HG03354 (cell line): ENCODE measurements at regions not wholly inside any gene's neighbourhood (a gene's known extent, or its start where the extent isn't known, plus 50 kb on each side); places are given as distances from the start of the nearest gene placed in this dataset.

Source experiments
- ATAC-seq: cut with Tn5 transposase; IDR thresholded peaks from one replicate; pipeline ENCODE4 v1.9.1; 2021; ENCODE audit warnings: mild to moderate bottlenecking; ENCODE audit not compliant: unreplicated experiment, poor library complexity, severe bottlenecking

DNA sequence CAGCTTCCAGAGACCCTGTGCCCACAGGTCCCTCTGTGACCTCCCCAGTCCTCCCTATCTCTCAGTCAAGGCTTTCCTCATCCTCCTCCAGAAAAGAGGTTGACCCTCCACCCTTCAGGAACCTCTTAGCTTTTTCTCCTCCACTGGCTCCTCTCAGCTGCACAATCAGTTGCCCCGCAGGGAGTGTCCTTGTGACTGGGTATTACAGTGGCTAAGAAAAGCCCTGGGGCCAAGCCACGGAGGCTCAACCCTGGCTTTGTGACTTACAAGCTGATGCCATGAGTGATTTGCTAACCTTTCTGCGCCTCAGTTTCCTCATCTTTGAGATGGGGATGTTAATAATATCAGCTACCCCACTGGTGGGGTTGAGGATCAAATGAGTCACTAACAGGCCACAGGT lies 66.4 kb upstream of the ZMIZ1 start:
- ATAC-seq: no peak

DNA sequence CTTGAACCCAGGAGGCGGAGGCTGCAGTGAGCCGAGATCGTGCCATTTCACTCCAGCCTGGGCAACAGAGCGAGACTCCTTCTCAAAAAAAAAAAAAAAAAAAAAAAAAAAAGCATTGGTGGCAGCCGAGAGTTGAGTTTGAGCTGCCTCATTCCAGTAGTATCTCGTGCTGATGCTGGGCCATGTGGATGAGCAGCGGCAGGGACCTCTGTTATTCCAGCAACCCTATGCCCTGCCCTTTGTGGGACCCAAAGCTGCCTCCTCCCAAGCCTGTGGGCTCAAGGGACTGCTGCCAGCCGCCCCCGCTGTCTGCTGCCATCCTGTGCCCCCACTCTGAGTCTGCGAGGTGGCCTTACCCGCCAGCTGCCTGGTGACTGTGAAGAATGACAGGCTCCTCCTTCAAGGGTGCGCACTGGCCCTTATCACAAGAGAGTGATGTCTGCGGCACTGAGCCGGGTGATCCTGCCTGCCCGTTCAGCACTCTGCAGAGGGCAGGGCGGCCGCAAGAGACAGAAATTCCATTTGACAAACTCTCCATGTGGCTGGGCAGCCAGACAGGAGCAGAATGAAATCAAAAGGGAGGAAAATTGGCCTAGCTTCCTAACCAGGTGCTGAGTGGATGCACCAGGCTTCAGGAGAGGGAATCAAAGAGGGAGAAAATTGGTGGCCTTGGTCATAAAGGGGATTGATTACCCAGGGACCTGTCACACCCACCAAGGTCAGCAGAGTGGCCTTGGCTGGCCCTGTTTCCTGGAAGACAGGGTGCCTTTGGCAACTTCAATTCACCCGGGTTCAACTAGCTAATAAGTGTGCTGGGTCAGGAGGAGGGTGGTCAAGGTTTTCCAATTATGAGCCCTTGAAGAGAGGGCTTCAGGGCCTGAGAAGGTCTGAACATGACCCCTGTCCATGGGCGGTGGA lies 65.3 kb upstream of the ZMIZ1 start:
- no peak for ATAC-seq

DNA sequence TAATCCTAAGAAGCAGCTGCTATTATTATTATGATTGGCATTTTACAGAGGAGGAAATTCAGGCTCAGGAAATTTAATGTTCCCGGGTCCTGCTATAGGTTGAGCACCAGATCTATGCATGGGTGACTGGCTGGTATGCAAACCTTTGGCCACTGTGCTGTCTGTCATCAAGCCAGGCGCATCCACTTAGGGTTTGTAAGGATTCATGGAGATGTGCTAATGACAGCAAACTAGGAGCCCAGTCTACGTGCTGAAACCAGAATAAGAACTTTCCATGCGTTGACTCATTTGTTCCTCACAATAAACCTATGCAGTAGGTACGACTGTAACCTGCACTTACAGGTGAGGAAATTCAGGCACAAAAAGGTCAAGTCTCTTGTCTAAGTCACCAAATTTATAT lies 64.5 kb upstream of the ZMIZ1 start:
- ATAC-seq: no peak

DNA sequence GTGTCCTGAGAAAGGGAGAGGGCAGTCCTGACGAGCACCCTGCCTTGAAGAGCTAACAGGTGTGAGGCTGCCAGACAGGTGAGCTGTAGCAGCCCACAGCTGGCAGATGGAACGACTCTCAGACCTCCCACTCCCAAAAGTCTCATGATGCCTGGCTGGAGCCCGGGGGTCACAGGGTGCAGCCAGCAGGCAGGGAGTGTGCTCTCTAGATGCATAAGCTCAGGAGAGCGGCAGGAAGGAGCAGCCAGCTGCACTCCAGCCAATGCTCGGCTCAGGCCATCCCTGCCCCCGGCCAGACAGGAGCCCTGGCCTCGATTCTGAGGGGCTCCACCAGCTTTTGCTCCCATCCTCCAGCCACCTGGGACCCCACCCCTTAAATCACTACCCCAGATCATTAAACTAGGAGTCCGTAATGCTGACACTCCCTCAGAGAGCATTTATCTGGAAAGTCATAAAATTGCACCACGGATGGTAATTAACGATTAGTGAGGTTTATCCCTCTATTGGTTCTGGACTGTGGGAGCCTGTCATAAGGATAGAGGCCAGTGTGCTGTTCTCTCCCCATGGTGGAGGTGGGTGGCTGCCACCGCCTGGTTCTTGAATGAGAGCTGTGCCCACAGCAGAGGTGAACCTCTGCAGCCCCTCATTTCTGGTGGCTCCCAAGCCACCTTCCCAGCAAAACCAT lies 63.5 kb upstream of the ZMIZ1 start:
- ATAC-seq: no peak

DNA sequence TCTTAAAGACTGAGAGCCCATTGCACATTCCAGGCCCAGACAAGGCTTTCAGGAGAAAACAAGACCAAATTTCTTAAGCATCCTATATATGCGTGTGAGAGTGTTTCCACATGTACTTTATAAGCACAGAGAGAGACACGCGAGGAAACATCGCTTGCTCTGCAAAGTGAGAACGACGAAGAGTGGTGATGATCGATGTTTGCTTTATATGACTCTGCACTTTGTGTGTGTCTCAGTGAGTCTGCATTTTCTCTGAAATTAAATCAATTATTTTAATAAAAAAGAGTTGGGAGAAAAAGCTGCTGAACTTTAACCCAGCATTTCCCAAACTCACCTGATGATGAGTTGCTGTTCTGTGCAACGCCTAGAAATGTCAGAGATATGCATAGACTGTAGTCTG lies 61.7 kb upstream of the ZMIZ1 start:
- no peak for ATAC-seq

DNA sequence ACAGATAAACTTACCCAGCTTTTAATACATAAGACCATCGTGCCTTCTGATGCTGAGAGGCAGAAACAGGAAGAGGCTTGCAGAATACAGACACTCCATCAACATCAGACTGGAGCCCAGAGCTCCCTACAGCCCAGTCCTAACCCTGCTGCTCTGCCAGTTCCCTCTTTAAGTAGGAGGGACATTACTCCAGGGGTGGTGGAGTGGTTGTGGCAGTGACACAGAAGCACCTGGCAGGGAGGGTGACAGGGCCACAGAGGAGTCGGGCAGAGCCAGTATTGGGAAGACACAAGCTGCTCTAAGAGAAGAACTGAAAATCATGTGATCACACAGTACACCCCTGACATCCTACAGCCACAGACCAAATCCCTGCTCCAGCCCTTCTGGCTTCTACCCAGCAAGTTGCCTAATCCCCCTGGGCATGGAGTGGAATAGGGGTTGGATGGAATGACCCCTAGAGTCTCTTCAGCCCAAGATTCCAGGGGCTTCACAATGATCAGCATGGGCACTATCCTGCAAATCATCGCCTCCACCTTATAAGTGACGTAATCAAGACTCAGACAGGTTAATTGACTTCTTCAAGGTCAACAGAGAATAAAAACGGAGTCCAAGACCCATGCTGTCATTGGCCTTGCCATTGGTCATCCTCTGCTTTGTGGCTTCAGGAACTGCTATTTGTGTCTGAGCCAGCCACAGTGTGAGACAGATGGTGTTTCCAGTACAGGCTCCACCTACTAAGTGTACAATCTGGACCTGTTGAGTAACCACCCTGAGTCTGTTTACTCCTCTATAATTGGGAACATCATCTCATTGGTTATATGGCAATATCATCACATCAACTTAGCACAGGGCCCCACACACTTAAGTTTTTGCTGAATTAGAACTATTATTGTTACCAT lies 61.1 kb upstream of the ZMIZ1 start:
- ATAC-seq: no peak

DNA sequence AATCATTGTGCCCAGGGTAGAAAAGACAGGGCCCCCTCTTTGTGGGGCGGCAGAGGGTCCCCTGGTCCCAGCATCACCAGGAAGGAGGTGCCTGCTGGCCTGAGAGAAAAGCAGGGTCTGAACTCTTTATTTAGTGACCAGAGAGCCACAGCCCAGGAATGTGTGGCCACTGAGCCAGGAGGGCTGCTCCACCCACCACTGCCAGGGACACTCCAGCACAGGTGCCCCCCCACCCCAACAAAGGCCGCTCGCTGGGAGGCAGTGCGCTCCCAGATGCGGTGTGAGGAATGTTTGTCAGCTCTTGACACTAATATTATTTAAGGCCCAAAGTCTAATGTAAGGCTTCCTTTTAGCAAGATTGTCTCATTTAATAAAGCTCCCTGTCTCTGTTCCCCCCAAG lies 59.6 kb upstream of the ZMIZ1 start:
- no peak for ATAC-seq

DNA sequence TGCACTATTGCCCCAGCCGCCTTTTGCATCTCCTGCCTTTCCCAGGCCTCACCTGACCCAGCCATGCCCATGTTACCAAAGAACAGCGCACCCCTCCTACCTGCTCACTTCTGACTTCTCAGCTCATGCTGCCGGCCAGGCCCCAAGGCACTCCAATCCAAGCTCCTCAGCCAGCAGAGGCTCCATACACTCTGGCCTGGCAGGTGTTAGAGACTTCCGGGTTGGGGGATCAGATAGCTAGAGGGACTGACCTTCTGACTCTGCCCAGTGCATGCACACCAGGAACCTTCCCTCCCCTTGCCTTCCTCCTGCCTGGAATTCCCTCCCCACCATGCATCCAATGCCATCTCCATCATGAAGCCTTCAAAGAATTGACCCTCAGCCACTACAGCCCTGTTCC lies 56.2 kb upstream of the ZMIZ1 start:
- no peak for ATAC-seq

DNA sequence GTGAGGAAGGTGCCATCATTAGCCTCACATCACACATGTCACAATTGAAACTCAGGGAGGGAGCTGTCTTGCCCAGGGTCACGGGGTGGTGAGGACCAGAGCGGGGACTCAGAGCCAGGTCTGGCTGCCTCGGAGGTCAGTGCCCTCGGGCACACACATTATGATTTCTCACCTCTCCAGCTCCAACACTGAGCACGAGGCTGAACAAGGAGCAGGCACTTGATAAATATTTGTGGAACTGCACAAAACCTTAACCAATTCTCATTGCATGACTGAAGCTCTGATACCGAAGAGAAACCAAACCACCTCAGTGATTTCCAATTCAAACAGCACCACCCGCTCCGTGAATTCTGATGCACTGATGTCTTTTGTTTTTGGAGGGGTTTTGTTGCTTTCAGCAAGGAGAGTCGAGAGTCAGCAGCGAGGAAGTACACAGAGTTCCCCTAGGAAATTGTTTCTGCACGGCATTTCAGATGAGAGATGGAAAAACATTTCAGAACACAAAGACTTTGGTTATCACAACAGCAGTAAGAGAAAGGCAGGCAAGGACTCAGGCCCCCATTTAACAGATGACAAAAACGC lies 55.3 kb upstream of the ZMIZ1 start:
- no peak for ATAC-seq

DNA sequence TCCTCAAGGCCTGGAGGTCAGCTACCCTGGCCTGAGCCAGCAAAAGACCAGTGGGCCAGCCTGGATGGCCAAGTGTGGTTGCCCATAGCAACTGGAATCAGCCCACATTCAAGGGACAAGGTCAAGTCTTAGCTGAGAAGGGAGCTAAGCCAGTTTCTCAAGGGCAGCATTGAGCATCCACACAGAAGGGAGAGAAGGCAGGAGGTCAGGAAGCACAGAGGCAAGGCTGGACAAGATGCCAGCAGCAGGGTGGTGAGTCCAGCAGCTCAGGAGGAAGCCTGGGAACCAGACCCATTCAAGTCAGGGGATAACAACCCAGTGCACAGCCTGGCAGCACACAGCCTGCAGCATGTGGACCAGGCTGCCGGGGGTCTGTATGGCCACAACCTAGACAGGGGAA lies 54.0 kb upstream of the ZMIZ1 start:
- ATAC-seq: no peak

DNA sequence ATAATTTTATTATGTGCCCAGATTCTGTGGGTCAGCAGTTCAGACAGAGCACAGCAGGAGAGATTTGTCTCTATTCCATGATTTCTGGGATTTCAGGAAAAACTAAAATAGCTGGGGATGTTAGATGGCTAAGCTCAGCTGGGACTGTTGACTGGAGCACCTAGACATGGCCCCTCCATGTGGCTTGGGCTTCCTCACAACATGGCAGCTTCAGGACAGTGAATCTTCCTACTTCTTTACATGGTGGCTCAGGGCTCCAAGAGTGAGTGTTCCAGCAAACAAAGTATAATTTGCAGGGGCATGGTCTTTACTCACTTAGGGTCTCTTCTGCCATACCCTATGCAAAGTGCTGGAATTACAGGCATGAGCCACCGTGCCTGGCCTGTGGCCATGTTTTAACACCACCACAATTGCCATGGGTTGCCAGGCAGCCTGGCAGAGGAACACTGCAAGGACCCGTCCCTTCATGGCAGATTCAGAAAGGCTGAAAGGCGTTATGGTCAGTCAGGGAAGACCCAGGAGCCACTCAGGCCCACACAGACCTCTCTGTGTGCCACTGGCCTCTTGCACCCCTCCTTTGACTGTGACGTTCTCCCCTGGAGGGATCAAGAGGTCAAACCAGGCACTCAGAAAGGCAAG lies 50.8 kb upstream of the ZMIZ1 start:
- no peak for ATAC-seq

DNA sequence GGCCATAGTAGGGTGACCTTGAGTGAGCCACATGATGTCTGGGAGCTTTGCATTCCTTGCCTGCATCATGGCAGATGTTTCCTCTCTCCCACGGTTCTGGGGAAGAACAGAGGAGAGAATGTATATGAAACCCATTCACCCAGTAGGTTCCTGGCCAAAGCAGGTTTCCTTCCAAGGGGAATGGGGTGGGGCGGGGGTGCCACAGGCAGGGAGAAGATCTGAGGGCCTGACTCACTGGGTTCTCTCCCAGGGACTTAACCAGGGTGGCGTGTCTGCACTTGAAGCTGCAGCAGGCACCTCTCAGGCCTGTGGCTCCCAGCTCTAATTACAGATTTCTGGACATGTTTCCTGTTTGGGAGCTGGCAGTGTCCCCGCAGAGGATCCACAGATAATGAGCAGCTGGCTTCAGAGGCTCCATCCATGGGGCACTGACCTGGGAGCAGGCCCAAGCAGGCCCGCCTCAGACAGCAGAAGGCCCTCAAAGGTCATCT lies 50.2 kb upstream of the ZMIZ1 start:
- no peak for ATAC-seq
